ENCODE measurements at regions not wholly inside any gene's neighbourhood (a gene's known extent, or its start where the extent isn't known, plus 50 kb on each side); places are given as distances from the start of the nearest gene placed in this dataset.

DNA sequence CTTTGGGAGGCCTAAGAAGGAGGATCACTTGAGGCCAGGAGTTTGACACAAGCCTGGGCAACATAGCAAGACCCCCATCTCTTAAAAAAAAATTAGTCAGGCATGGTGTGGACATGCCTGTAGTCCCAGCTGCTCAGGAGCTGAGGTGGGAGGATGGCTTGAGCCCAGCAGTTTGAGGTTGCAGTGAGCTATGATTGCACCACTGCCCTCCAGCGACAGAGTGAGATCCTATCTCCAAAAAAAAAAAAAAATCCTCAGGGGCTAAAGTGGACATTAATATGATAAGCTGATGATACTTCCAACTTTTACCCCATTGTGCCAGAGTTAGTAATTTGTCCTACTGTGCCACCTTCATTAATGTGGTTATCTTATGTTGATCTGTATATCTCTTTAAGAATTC is 327.8 kb upstream of the FMN2 start:
- Histone ChIP-seq H3K4me1 (replicated peaks; ENCODE audit: insufficient read depth) (no peaks in the 10 kb centered on the region), H2AFZ (no peak overlapping the region), H3K79me2 (ENCODE audit: low read depth) (no peaks in the 10 kb centered on the region), H3K9me3 (ENCODE audit: insufficient read depth, low read depth) (no peaks in the 10 kb centered on the region), H3K27ac (no peak overlapping the region), H3K27me3 (ENCODE audit: insufficient read depth, low read depth) (no peaks in the 10 kb centered on the region), H4K20me1 (ENCODE audit: insufficient read depth) (0 out of 2 replicates have a peak, but pooled peaks cover 3% of the 10 kb centered on the region), H3K9me2 (ENCODE audit: insufficient read depth) (no peaks in the 10 kb centered on the region), H3K4me2 (no peak overlapping the region), H3K4me3 (no peak overlapping the region), H3K36me3 (ENCODE audit: low read depth) (no peaks in the 10 kb centered on the region), H3F3A (ENCODE audit: insufficient read depth, low read depth) (no peaks in the 10 kb centered on the region)
- ChIA-PET POLR2A (ENCODE audit: unreplicated experiment) (no interaction called here), CTCF (interaction anchor here (0.6 to 0.8 kb wide), 2 partner anchors 53 to 357 kb away, joined by 3 to 6 read pairs; no protein-coding TSS in a partner anchor)
- BruUV-seq (replicated peaks) = no TSS peak
- DNase-seq = no peak
- intact Hi-C loops (cut with micrococcal nuclease; ENCODE audit: unreplicated experiment) = no loop called here
- TF ChIP-seq, protein P1, sequence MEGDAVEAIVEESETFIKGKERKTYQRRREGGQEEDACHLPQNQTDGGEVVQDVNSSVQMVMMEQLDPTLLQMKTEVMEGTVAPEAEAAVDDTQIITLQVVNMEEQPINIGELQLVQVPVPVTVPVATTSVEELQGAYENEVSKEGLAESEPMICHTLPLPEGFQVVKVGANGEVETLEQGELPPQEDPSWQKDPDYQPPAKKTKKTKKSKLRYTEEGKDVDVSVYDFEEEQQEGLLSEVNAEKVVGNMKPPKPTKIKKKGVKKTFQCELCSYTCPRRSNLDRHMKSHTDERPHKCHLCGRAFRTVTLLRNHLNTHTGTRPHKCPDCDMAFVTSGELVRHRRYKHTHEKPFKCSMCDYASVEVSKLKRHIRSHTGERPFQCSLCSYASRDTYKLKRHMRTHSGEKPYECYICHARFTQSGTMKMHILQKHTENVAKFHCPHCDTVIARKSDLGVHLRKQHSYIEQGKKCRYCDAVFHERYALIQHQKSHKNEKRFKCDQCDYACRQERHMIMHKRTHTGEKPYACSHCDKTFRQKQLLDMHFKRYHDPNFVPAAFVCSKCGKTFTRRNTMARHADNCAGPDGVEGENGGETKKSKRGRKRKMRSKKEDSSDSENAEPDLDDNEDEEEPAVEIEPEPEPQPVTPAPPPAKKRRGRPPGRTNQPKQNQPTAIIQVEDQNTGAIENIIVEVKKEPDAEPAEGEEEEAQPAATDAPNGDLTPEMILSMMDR (conservative IDR thresholded peaks at IDR 0.05) = no peak

DNA sequence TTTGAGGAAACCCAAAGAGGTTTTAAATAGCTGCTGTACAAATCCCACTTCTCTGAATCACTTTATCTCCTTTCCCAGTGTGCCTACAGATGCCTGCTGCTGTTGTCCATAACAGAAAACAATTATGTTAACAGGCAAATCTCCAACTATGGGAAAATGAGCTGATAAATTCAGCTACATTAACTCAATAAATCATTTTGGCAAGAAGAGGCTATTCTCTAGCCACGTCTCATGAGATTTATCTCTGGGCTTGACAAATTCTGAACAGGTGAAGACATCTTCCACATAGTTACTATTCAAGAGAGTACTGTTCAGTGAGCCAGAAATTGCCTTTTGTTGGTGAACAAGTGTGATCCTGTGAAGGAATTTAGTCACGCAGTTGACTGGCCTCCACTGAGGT is 327.1 kb upstream of the FMN2 start:
- Histone ChIP-seq H3K9me3 (ENCODE audit: insufficient read depth, low read depth) (no peaks in the 10 kb centered on the region), H2AFZ (no peak overlapping the region), H3K9me2 (ENCODE audit: insufficient read depth) (no peaks in the 10 kb centered on the region; the same call in 1 of the 2 replicates), H3K4me1 (replicated peaks; ENCODE audit: insufficient read depth) (no peaks in the 10 kb centered on the region), H3K4me3 (no peak overlapping the region), H3K27ac (no peak overlapping the region), H4K20me1 (ENCODE audit: insufficient read depth) (0 out of 2 replicates have a peak, but pooled peaks cover 3% of the 10 kb centered on the region), H3K4me2 (no peak overlapping the region), H3K36me3 (ENCODE audit: low read depth) (no peaks in the 10 kb centered on the region), H3K79me2 (ENCODE audit: low read depth) (no peaks in the 10 kb centered on the region), H3K27me3 (ENCODE audit: insufficient read depth, low read depth) (no peaks in the 10 kb centered on the region), H3F3A (ENCODE audit: insufficient read depth, low read depth) (no peaks in the 10 kb centered on the region)
- DNase-seq = no peak
- no peak for TF ChIP-seq EZH2 (IDR thresholded peaks at IDR 0.05; ENCODE audit: low read depth)
- TF ChIP-seq, protein P1 (conservative IDR thresholded peaks at IDR 0.05) = no peak
- intact Hi-C loops (cut with micrococcal nuclease; ENCODE audit: unreplicated experiment) = no loop called here
- ChIA-PET POLR2A (ENCODE audit: unreplicated experiment) (no interaction called here), CTCF (interaction anchor here (0.6 to 0.8 kb wide), 2 partner anchors 53 to 356 kb away, joined by 3 to 6 read pairs; no protein-coding TSS in a partner anchor)
- no TSS peak for BruUV-seq (replicated peaks)

DNA sequence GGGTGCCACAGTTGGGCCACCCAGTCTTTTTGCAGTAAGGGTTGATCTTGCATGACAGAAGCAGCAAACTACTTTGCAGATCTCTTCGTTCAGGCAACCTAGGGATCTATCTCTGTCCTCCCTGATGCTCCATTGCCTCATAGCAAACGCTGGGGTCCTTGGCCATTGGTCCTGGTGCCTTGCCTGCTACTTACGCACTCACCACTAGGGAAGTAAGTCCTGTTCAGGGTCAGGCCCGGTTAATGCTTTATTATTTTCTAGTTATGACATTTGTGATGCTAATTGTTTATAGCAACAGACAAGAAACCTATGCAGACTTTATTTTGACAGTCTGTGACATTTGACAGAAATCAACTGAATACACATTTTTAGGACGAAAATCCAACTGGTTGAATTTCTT is 326.5 kb upstream of the FMN2 start:
- CTCF ChIA-PET = interaction anchor here (0.6 kb wide), 1 partner anchor 357 kb away, joined by 6 read pairs; no protein-coding TSS in a partner anchor
- POLR2A ChIA-PET (ENCODE audit: unreplicated experiment) = no interaction called here
- H3K79me2 ChIP-seq (ENCODE audit: low read depth) = no peaks in the 10 kb centered on the region

More for the DNA sequence above, 326.5 kb upstream of the FMN2 start:
- intact Hi-C loops (cut with micrococcal nuclease; ENCODE audit: unreplicated experiment) = no loop called here
- TF ChIP-seq, protein P1 (conservative IDR thresholded peaks at IDR 0.05) = no peak
- no peak for TF ChIP-seq EZH2 (IDR thresholded peaks at IDR 0.05; ENCODE audit: low read depth)
- Histone ChIP-seq H4K20me1 (ENCODE audit: insufficient read depth) (0 out of 2 replicates have a peak, but pooled peaks cover 3% of the 10 kb centered on the region), H3K4me3 (no peak overlapping the region), H3F3A (ENCODE audit: insufficient read depth, low read depth) (no peaks in the 10 kb centered on the region), H3K27me3 (ENCODE audit: insufficient read depth, low read depth) (no peaks in the 10 kb centered on the region), H3K9me2 (ENCODE audit: insufficient read depth) (no peaks in the 10 kb centered on the region; the same call in 1 of the 2 replicates), H3K27ac (no peak overlapping the region), H3K4me2 (no peak overlapping the region), H2AFZ (no peak overlapping the region), H3K36me3 (ENCODE audit: low read depth) (no peaks in the 10 kb centered on the region), H3K9me3 (ENCODE audit: insufficient read depth, low read depth) (no peaks in the 10 kb centered on the region), H3K4me1 (replicated peaks; ENCODE audit: insufficient read depth) (no peaks in the 10 kb centered on the region)
- no TSS peak for BruUV-seq (replicated peaks)
- DNase-seq = no peak

All from PC-9 (cell line).